ENCODE measurements at regions not wholly inside any gene's neighbourhood (a gene's known extent, or its start where the extent isn't known, plus 50 kb on each side); places are given as distances from the start of the nearest gene placed in this dataset.
"Not testable (repeated sequence)": the region's sequence is repeated elsewhere in the genome, so short reads cannot be mapped to it uniquely, and the experiment has no call there.

DNA sequence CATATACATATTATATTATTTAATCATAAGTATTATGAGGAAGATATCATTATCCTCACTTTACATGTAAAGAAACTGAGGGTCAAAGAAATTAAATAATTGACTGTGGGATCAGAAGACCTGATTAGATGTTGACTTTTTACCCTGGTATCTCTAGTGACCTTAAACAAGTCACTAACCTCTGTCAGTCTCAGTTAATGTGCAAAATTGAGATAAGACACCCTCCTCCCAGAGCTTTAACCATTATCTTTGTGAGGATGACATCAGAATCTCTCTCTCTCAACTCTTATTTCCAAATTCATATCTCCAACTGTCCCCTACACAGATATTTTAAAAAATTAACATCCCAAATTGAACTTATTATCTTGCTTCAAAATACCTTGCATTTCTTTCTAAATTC, 177.8 kb downstream of the KLHL28 start:
- DNase-seq: no peak

DNA sequence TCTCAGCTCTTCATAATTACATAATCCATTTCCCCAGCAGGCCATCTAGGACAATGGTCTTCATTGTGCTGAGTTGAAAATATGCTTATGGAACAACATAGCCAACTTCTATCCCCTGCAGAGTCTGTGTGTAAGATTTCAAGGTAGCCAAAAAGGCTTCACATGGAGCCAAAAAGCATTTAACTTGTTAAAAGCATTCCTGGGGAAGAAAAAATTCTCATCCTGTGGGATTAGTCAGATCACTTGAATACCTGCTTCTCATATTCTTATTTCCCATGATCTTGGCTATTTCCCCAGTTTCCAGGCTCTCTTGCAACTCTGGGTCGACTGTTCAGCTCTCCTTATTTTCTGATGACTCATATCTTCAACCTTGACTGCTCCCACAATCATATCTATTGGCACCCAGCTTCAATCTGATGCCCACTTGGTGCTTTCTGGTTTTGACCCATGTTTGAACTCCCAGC, 178.9 kb downstream of the KLHL28 start:
- DNase-seq: no peak

DNA sequence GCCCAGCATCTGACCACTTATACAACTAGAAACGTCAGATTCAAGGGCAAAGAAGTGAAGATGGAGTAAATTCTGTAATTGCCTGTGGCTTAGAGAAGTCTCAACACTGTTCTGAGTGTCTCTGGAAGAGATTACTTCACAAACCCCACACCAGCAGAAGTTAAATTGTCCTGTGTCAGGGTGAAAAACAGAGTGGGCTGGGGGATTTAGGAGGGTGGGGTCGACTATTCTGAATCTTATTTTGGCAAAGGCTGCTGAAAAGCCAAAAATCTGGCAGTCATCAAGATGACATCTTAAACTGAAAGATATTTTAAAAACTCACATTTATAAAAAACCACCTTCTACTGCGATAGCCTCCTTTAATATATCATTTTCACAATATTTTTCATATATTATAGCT, 180.8 kb downstream of the KLHL28 start:
- DNase-seq: no peak

DNA sequence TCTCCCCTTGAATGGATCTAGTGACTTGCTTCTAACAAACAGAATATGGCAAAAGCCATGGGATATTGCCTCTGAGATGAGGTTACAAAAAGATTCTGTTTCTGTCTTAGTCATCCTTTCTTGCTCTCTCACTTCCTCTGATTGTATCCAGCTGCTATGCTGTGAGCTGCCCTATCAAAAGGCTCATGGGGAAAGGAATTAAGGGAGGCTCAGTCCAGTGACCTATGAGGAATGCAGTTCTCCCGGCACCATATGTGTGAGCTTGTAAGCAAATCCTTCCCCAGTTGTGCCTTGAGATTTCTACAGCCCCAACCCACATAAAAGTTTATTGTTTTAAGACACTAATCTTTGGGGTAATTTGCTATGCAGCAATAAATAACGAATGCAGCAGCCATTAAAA, 183.1 kb downstream of the KLHL28 start:
- no peak for DNase-seq

DNA sequence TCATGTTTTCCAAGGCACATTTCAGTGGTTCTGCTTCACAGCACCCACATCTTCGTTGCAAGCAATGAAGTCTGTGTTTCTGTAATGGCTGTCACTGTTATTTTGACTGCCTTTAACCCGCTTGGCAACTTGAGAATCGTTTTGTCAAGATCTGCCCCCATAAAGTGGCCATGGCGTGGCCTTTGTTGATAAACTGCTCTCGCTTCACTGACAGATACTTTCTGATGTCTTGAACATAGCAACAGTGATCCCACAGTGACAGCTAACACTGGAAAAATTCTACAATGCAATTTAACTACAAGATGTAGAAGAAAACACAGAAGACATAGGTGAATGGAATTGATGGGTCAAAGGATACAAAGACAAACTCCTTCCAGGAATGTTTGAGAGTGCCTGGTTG, 184.2 kb downstream of the KLHL28 start:
- no peak for DNase-seq

DNA sequence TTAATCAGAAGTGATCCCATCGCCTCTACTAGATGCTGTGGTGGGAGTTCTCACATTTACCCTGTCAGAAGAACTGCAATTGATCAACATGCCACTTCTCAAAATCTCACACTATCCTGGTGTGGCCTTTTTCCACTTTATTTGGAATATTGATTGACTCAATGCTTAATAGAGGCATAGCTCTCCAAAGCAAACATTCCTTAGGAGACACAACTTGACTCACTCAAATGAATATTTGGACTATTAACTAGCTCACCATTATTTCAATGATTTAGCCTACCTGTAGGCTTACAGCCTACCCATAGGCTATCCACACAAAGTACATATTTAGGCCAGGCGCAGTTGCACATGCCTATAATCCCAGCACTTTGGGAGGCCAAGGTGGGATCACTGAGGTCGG, 186.5 kb downstream of the KLHL28 start:
- no peak for DNase-seq

DNA sequence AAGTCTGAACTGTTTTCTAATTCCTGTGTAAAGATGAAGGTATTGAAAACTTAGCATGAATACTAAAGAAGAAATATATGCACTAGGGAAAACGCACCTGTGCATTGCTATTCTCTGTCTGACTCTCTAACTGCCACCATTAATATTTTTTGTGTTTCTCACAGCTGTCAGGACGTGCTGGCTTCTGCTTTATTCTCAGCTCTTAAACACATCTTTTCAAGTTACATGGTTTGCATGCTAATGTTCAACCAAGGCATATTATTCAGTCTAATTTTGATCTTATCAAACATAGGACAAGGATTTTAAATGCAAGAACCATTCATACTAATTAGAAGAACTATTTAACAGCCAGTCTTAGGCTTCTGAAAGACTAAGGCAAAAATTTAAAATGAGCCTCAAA, 187.4 kb downstream of the KLHL28 start:
- no peak for DNase-seq

DNA sequence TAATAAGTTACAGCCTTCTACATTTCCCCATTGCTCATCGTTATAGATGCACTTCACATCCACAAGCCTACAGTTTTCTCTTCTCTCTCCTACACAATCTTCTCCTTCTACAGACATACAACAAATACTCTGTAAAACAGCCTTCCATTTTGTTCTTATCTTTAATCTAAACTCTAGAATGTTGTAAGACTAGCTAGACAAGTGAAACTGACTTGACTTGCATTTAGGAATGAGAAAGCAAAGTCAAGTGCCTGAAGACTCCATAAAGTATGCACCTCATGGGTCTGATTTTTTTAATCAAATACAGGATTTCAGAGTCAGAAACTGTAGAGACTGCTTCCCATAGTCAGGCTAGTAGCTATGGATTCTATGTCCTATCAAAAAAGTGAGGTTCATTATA, 190.3 kb downstream of the KLHL28 start:
- no peak for DNase-seq

DNA sequence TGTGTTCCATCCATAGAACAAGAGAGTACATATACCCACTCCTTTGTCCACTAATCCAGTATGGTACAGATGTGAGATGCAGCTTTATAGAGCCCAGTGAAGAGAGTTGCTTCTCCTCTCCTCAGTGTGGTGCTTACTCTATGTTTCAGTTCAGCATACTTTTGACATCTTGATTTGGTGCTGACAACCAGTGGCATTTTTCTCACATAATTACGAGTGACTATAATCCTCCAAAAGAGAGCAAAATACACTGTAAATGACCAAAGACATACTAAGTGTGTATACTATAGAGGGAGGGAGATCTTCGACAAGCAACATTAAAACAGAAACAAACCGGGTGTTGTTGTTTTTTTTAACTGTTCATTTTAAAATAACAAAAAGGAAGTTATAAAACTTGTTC, 191.5 kb downstream of the KLHL28 start:
- DNase-seq: no peak

DNA sequence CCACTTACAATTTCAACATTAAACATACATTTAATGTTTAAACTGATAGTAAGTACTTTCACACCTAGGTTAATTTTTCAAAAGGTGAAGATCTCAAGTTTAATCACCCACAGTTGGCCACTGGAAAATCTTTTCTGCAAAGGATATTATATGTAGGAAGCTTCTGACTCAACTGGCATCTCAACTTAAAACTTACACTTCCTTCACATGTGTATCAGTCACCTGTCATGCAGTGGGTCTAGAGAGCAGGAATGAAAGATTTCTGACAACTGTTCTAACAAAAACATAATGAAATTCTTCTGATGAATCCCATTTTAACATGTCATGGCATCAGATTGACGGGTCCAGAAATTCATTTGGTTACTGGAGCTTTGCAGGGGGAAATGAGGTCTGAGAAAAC, 192.8 kb downstream of the KLHL28 start:
- no peak for DNase-seq

DNA sequence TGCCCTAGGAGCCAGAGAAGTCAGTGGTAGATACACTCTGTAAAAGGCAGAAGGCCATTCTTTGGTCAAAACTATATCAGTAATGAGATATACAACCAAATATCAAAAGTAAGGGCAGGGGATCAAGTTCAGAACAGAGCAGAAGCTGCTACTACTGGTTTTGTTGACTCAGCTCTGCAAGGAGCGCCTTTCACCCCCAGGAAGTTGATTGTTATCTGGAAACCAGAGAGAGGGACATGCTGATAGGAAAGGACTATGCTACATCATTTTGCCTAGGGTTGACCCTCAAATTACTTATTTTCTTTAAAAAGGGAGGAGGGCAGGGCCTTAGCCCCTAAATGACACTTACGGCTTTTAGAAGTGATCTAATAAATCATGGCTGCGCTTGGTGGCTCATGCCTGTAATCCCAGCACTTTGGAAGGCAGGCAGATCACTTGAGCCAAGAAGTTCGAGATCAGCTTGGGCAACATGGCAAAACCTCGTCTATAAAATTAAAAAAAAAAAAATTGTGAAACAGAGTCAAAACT, 194.0 kb downstream of the KLHL28 start:
- DNase-seq: no peak

DNA sequence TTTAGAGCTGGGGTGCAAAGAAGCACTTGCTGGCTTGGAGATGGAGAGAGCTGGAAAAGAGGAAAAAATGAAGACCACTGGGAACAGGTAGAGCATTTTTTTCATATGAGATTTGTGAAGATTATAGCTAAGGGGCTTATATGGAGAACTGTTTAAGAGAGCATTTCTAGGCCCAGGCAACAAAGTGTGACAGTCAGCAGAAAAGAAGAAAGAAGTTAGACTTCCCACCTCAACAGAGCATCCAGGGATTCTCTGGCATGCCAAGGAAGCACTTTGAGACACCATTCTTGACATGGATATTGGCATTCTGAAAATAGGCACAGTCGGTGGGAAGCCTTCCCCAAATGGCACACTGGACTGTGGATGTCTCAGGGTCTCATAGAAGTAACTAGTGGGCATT, 195.5 kb downstream of the KLHL28 start:
- DNase-seq: no peak

DNA sequence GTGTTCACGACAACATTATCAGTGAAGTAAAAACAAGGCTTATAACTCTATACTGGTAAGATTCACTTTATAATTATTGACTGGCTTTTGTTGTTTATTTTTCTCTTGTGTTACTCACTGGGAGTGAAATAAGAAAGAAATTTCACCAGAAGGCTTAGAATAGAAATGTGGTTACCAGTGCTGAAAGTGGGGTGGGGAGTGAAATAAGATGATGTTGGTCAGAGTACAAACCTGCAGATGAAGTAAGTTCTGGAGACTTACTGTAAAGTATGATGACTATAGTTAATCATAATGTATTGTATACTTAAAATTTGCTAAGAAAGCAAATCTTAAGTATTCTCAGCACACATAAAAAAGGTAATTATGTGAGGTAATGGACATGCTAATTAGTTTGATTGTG, 198.4 kb downstream of the KLHL28 start:
- DNase-seq: no peak

DNA sequence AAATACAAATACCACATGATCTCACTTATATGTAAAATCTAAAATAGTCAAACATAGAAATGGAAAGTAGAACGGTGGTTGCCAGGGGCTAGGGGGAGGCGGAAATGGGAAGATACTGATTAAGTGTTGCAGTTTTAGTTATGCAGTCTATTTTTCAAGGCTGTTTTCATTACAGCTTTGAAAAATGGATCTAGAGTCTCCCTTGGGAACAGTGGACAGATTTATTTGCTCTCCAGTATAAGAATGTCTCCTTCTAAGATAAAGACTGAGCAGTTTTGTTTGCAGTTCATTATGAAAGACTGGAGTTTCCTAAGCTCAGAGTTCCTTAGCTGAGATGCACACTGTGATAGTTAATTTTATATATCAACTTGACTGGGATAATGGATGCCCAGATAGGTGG, 202.5 kb downstream of the KLHL28 start:
- DNase-seq: no peak

DNA sequence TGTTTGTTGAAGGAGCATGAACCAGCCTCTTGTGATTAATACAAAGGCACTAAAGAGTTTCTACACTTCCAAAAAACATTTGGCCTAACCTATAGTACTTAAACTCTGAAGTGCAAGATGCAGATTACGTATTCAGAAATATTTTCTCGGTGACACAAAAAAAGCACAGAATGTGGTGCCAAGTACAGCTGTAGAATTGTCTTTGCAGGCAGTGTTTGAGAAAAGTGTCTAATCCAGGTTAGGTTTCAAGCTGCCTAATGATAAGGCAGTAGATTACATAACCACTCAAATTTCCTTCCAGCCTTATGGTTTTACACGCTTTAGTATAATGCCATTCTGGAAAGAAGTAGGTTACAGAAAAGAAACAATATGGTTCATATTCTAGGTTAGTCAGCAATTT, 205.2 kb downstream of the KLHL28 start:
- DNase-seq: no peak

DNA sequence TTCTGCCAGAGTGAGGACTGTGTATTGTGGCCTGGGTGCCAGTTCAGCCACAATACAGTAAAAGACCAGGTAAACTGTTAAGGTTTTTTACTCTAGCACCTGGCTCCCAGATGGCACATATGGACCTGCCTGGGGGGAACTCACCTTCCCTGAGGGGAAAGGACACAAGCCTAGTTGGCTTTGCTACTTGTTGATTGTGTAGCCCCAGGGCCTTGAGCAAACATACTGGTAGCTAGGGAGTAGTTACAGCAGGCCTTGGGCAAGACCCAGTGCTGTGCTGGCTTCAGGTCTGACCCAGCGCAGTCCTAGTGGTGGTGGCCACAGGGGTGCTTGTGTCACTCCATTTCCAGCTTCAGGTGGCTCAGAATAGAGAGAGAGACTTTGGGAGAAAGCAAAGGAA, 216.4 kb downstream of the KLHL28 start:
- no peak for DNase-seq

DNA sequence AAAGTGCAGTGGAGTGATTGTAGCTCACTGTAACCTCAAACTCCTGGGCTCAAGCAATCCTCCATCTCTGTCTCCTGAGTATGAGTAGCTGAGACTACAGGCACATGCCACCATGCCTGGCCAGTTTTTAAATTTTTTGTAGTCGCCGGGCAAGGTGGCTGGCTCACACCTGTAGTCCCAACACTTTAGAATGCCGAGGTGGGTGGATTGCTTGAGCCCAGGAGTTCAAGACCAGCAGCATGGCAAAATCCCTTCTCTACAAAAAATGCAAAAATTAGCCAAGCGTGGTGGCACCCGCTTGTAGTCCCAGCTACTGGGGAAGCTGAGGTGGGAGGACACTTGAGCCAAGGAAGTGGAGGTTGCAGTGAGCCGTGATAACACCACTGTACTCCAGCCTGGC, 219.5 kb downstream of the KLHL28 start:
- DNase-seq: no peak

DNA sequence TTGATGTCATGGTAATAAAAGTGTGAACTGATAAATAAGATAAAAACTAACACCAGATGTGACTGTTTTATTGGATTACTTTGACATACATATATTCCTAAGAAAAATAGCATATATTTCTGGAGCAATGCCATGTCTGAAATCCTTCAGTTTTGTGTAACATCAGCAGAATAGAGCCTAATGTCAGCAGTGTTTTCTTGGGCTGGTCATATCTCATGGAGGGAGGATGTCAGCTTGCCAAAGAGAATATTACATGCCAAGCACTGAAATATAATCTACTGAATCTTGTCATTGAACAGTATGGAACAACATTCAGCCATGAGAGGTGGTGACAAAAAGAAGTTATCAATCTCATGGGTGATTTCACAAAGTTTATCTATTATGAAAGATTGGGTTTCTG, 220.3 kb downstream of the KLHL28 start:
- DNase-seq: no peak

DNA sequence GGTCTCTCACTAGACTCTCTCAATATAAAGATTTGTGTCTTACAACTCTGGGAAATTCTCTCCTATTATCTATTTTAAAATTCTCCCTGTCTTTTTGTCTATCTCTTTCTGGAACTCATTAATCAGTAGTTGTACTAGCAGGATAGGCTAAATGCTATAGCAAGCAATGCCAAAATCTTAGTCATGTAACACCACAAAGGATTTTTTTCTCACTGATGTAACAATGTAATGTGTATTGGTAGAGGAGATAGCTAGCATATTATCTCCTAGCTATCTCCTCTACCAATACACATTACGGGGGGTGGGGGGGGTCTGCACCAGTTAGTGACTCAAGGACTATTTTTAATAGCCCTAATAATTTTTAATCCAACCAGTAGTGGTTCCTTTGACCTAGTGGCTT, 225.4 kb downstream of the KLHL28 start:
- DNase-seq: no peak

DNA sequence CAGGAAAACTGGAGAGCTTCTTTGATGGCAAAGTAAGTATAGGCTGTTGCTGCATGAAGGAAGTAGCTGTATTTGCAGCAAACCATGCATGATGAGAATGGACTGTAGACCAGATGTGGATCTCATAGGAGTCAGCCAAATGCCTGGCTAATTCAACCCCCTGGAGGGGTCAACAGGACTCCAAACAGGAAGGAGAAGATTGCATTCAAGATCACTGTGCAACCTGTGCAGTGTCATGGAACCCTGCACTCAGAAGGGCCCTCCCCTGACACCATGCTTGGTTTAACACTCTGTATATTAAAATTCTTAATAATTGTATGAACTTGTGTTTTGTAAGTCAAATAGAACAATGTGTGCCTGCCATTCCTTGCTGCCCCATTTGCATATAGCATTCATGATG, 225.1 kb upstream of the FSCB start:
- DNase-seq: no peak

DNA sequence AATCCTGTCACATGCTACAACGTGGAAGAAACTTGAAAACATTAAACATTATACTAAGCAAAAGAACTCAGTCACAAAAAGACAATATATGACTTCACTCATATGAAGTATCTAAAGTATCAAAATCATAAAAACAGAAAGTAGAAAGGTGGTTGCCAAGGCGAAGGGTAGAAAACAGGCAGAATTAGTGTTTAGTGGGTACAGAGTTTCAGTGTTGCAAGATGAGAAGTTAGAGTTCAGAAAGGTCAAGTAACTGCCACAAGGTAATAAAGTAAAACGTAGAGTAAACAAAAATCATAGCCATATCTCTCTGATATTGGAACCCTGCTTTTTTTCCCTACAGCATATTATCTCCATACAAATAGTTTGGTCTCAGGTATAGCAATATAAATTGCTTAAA, 223.8 kb upstream of the FSCB start:
- no peak for DNase-seq

DNA sequence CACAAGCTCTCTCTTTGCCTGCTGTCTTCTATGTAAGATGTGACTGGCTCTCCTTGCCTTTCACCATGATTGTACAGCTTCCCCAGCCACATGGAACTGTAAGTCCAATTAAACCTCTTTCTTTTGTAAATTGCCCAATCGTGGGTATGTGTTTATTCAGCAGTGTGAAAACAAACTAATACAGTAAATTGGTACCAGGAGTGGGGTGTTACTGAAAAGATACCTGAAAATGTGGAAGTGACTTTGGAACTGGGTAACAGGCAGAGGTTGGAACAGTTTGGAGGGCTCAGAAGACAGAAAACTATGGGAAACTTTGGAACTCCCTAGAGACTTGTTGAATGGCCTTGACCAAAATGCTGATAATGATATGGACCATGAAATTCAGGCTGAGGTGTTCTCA, 214.3 kb upstream of the FSCB start:
- not testable (repeated sequence) for DNase-seq

DNA sequence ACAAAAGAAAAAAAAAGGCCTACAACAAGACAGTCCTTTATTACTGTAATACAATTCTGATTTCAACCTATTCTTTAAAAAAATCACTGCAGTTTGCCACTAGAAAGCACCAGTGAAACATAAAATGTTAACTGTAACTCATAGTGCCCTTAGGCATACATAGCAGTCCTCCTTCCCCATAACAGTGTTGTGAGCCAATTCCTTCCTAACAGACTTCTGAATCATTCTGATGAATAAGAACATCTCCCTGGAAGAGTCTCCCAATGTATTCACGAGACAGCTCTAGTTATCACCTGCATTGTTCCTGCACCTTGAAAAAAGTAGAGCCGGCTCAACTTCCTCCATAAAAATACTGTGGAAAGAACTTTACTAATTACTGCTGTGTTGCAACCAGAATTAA, 213.6 kb upstream of the FSCB start:
- DNase-seq: no peak

DNA sequence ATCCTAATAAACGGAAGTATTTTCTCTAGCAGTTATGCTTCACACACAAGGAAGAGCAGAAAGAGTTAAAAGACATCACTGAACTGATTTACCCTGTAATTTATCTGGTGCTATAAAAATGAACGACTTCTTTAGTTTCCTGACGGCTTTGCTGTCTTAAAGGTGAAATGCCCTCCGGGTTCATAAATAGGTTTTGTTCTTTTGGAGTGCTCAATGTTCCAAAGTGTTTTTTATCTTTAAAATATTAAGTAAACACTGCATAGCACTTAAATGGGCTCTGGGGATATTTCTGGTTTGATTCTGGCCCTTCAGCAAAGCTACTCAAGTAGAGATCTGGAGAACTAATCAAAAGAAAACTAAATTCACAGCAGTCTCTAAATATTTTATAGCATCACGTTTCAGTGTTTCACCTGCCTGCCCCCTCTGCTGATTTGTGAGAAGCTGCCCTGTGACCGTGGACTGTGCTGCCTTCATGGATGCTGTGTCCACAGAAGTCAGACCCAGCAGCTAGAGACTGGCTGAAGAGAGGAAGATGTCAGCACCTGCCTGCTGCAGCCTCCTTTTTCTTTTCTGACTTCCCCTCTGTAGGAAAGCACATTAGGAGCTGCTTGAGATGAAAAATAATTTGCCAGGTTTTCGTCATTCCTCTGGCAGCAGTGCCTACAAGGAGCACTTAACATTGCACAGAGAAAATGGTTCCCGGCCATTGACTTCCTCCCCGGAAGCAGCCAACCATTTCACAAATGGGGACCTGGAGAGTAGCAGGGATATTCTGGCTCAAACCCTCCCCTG, 205.1 kb upstream of the FSCB start:
- DNase-seq: no peak

Measured in CD4-positive, alpha-beta T cell treated with Interleukin-4 for 1 hour (primary cell).